ENCODE measurements at regions not wholly inside any gene's neighbourhood (a gene's known extent, or its start where the extent isn't known, plus 50 kb on each side); places are given as distances from the start of the nearest gene placed in this dataset.

DNA sequence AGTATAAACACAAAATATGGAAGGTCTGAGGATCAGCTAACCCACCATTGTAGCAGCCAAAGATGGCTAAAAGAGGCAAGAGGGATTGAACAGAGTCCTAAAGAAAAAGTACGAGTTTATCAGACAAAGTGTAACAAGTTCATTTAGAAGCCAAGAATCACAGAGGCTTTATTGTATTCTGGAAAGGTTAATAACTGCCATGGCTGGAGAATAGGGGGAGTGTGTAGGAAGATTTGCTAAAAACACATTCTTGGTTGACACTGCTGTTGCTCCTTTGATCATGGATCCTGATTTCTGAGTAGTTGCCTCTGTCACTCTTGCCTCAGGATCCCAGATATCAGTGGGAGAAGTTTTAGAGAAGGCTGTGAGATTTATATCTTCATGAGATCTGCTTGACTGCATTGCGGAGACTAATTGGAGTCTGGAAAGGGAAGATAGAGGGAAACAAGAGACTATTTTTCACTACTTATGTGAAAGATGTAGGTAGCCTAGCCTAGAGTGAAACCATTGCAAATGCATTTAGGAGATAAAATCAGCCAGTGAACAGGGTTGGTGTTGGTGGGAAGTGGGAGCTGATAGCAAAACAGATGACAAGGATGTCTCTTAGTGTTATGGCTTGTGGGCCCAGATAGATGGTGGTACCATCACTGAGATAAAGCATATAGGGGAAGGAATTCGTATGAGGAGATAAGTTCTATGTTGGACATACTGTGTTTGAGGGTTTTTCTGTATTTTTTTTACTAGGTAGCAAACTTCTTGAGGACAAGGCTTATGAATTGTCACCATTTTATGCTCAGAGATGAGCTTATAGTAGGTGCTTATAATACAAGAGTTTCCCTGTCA lies 402.9 kb upstream of the PDE3A start:
- DNase-seq = no peak

DNA sequence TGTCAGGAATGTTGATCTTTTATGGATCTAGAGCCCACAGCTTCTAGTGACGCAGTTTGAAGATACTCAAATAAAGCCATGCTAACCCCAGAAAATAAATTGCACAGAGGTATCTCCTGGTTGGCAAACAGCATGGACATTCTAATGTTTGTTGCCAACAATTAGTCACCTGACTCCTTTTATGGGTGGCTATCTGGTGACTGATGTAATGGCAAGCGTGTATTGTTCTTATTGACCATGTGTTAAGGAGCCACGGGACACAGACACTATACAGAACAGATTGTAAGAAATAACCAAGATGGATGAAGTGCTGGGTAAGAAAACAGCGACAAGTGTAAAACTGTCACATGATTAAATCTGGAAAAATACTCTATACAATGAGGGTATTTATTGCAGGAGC lies 401.3 kb upstream of the PDE3A start:
- peak; percentile 2 for DNase-seq

GRCh38 chr12:19967431-19967830 lies 400.9 kb upstream of the PDE3A start:
- peak; percentile 61 for DNase-seq

GRCh38 chr12:19970116-19970515 lies 398.2 kb upstream of the PDE3A start:
- DNase-seq = no peak

GRCh38 chr12:19970821-19971220 lies 397.5 kb upstream of the PDE3A start:
- no peak for DNase-seq

DNA sequence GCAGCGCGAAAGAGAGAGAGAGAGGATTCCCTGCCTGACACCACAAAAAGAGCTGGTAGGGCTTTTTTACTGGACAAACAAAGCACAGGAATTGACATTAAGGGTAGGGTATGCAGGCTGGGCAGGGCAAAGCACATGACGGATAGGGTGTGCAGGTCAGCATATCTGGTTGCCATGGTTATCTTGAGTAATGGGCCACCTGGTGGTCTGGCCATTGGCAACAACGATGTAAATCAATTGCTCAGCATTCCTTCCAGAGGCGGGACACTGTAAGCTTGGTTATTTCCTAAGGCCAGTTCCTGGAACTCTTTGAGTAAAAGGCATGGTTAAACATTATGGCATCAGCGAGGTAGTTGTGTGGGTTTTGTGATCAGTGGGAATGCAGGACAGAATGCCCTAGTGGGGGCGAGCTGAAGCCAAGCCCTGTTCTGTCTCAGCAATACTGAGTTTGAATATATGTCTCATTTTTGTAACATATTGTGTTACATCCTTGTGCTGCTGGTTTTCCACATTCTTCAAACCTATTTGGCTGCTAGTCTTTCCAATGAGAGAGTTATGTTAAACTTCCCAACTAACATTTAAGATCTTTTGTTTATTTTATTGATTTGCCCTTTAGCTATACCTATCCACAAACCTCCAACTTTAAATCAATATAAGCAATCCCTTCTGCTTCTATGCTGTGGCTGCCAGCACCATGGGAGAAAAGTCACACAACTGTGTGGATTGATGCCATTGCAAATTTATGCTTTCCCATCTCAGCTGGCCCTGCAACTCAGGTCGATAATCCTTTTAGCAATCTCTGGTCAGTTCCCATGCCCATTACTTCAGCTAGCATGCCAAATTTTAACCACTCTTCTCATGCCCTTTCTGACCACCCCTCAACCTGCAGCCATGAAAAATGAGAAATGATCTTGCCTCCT lies 396.7 kb upstream of the PDE3A start:
- DNase-seq = no peak

- no peak for DNase-seq
These were observed 395.7 kb upstream of the PDE3A start for GRCh38 chr12:19972325-19973288.

GRCh38 chr12:19978193-19978592 lies 390.1 kb upstream of the PDE3A start:
- no peak for DNase-seq

- DNase-seq = no peak
These were observed 388.8 kb upstream of the PDE3A start for GRCh38 chr12:19979584-19979983.

DNA sequence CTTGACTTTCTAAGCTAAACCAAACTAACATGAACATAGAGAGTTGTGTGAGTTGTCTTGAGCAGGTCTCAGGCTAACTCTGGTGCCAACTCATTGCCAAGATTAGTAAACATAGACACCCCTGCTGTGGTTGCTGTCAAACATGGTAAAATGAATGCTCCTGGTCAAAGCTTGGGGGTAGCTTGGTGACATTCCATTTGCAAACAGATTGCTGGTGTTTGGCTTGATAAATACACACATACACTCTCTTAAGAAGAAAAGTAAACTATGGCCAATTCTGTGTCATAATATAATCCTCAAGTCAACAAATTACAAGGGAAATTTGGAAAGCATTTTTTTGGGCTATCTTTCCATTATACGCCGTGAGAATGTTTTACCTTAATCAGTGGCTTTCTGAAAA lies 386.4 kb upstream of the PDE3A start:
- no peak for DNase-seq

- no peak for DNase-seq
These were observed 380.3 kb upstream of the PDE3A start for GRCh38 chr12:19988001-19988400.

- peak; percentile 2 for DNase-seq
These were observed 379.9 kb upstream of the PDE3A start for GRCh38 chr12:19988459-19988873.

DNA sequence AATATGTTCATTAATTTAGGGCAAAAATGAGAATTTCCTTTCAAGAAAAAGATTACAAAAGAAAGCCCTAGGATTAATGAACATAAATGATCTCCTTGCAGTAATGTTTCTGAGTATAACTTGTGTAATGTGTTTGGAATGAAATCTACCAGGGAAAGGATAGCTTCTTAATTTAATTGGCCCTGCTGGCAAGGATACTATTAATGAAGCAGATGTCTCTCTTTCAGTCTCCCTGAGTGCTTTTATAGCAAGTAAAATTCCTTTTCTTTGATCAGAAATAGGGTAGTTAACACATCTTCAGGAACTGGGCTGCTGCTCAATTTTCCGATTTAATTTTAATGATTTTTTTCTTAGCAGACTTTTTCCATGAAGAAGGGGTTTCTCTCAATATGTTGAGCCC lies 379.4 kb upstream of the PDE3A start:
- DNase-seq = no peak

- no peak for DNase-seq
These were observed 377.2 kb upstream of the PDE3A start for GRCh38 chr12:19991146-19991545.

DNA sequence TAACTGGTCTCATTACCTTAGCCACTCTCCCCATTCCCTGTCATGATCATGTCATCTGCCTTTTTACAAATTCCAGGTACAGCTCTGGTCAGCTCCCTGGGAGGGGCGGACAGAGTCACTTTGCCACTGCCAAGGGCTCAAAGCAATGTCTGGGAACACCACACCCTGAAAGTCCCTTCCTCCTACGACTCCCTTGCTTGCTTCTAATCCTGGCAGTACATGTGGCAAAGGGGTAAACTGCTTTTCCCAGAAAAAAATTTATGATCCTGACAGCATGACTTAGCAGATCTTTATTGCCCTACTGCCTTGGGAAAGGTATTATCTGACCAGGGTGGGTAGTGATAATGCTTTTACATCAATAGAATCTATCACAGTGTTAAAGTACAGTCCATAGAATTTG lies 376.0 kb upstream of the PDE3A start:
- DNase-seq = no peak

DNA sequence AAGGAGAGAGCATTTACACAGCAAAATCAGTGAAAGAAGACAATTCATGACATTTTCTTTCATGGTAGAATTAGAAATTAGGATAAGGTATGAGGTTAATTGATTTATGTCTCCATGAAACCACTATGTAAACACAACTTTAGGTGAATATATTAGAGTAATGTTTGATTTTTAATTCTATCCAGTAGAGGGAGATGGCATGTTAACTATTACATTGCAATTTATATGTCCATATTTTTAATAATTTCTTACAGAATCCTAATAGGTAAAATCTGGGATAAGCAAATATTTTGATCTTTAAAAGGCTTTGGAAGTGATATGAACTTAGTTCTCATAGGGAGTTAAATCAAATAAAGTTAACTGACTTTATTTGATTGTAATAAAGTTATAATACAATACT lies 373.4 kb upstream of the PDE3A start:
- DNase-seq = no peak

DNA sequence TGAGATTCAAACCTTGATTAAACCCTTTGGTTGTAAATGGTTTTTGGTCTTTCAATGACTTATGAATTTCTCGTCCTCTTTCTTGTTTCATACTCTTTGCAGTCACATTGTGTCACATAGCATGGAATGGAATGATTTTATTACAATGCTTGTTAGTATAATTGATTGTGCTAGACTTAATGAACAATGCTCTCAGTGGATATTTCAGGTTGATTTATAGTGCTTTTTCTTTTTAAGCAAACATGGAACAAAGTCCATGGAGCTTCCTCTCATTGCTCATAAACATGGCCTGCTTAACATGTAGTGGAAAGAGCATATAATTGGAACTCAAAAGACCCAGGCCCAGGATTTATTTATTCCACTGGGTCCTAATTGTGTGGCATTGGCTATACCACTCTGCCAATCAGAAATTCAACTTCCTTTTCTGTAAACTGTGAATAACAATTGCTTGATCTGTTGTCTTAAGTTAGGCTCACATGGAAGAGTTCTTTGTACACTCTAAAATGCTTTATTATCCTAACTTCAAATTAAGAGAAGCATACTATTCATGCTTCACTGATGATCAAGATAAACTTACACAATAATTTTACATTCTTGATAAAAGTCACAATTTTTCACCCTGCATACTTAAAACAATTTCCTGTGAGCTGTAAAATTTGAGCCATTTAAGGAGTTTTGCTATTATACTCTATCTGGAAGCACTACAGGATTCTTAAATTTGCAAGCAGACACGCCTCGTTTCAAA lies 370.5 kb upstream of the PDE3A start:
- no peak for DNase-seq

- DNase-seq = no peak
These were observed 369.9 kb upstream of the PDE3A start for GRCh38 chr12:19998411-19998810.

DNA sequence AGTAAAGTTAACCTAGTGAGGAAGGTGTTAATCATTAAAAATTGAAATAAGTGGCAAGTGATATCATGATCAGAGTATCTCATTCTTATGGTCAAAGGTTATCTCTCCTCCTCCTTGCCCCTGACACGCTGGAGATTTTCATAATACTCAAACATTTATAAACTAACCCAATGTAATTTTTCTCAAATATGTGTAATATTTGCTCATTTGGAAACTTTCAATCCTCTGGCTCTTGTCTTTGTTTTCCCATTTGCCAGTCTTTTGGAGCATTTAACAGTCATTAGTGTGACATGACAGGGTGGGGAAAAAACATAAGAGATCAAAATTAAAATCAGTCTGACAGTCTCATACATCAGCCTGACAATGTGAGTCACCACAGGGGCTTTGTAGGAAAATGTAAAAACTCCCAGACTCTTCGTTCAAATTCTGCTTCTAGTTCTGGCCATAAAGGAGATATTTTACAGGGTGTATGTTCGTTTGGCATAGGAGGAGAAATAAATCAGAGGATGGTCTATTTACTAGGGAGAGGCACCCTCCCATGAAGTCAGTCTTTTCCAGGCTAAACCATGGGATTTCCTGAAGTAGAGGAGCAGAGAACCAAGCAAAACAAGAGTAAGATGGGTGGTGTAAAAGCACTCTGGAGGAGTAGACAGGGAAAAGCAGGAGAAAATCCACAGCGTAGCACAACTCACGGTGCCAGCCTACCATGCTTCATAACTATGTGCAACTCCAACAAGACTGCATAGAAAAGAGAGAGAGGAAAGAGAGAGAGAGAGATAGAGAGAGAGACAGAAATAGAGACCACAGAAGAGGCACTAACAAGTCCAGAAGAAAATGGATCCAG lies 369.2 kb upstream of the PDE3A start:
- no peak for DNase-seq

DNA sequence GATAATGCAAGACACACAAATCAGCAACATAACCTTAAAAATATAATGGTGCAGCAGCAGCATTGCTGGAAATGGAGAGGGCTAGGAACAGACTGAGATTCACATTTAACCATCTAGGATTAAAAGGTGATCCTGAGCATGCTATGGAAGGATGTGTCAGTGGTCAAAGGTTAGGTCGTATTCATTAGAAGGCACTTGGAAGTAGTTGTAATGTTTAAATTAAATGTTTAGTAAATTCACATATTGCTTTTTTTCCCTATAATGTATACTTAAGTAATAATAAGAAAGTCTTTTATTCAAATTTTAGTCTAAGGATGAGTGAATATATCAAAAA lies 368.6 kb upstream of the PDE3A start:
- DNase-seq = no peak

DNA sequence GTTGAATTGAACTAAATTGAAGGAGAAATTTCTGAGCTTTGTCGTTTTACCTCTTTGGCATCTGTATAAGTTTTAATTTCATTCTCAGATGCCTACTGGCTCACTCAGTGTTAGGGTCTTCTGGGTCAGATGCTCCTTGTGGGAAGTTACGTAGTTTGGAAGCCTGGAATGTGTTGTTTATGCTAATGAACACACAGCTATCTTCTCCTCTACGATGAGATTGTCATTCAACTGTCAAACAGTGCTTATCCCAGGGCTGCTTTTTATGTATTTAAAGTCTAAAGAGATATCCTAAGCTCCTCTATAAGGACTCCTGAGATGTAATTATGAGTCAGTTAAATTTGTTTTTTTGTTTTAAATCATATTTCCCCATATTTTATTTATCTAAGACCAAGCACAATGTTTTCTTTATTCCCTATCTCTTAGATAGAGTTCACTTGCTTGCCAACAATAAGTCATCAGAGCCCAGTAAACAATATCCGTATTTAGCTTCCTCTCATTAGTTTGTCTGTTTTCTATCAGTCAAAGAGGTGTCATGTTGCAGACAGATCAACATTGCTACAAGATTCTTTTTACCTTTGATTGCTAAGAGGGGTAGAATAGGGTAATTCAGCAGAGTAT lies 368.0 kb upstream of the PDE3A start:
- no peak for DNase-seq

All from COR-L47 (cell line).